GF-D8 (cell line): ENCODE measurements at regions not wholly inside any gene's neighbourhood (a gene's known extent, or its start where the extent isn't known, plus 50 kb on each side); places are given as distances from the start of the nearest gene placed in this dataset.

Source experiments
- DNase-seq: peaks from one replicate; lab custom pipeline; 2025; lab: John Stamatoyannopoulos, UW

- DNase-seq: no peak
These were observed 2190.6 kb upstream of the TENM3 start for GRCh38 chr4:180052629-180053028.

GRCh38 chr4:180054291-180054690 lies 2188.9 kb upstream of the TENM3 start:
- DNase-seq: no peak

- DNase-seq: no peak
These were observed 2185.9 kb upstream of the TENM3 start for GRCh38 chr4:180057299-180057721.

GRCh38 chr4:180057891-180058671 lies 2185.1 kb upstream of the TENM3 start:
- DNase-seq: no peak

- no peak for DNase-seq
These were observed 2184.4 kb upstream of the TENM3 start for GRCh38 chr4:180058691-180059215.

- DNase-seq: no peak
These were observed 2183.9 kb upstream of the TENM3 start for GRCh38 chr4:180059216-180059881.

GRCh38 chr4:180060159-180060889 lies 2182.9 kb upstream of the TENM3 start:
- DNase-seq: no peak

- DNase-seq: no peak
These were observed 2162.1 kb upstream of the TENM3 start for GRCh38 chr4:180081072-180081471.

- no peak for DNase-seq
These were observed 2158.6 kb upstream of the TENM3 start for GRCh38 chr4:180084561-180084960.

GRCh38 chr4:180086480-180087190 lies 2156.6 kb upstream of the TENM3 start:
- no peak for DNase-seq

- DNase-seq: no peak
These were observed 2144.6 kb upstream of the TENM3 start for GRCh38 chr4:180098586-180098985.

- no peak for DNase-seq
These were observed 2143.2 kb upstream of the TENM3 start for GRCh38 chr4:180099957-180100356.

- no peak for DNase-seq
These were observed 2142.5 kb upstream of the TENM3 start for GRCh38 chr4:180100433-180101344.

GRCh38 chr4:180101348-180102083 lies 2141.7 kb upstream of the TENM3 start:
- DNase-seq: no peak

GRCh38 chr4:180103794-180104193 lies 2139.4 kb upstream of the TENM3 start:
- no peak for DNase-seq

- no peak for DNase-seq
These were observed 2137.8 kb upstream of the TENM3 start for GRCh38 chr4:180105362-180105761.

- no peak for DNase-seq
These were observed 2137.1 kb upstream of the TENM3 start for GRCh38 chr4:180106122-180106521.

GRCh38 chr4:180106997-180107396 lies 2136.2 kb upstream of the TENM3 start:
- no peak for DNase-seq

GRCh38 chr4:180116840-180117239 lies 2126.4 kb upstream of the TENM3 start:
- no peak for DNase-seq

GRCh38 chr4:180120068-180120467 lies 2123.1 kb upstream of the TENM3 start:
- DNase-seq: no peak
